ENCODE measurements at regions not wholly inside any gene's neighbourhood (a gene's known extent, or its start where the extent isn't known, plus 50 kb on each side); places are given as distances from the start of the nearest gene placed in this dataset.

GRCh38 chr1:228873709-228874108 is 138.4 kb downstream of the RHOU start:
- no peak overlapping the region for H3K4me2 ChIP-seq (ENCODE audit: insufficient read depth, low read length)
- no peaks in the 10 kb centered on the region for H3K36me3 ChIP-seq (ENCODE audit: insufficient read depth, low read length)
- no peaks in the 10 kb centered on the region for H3K4me1 ChIP-seq (ENCODE audit: insufficient read depth, low read length)
- H3K9me3 ChIP-seq (ENCODE audit: low read depth, low read length), result no peaks in the 10 kb centered on the region
- no peak overlapping the region for H3K27ac ChIP-seq (ENCODE audit: low read depth, low read length)
- no peaks in the 10 kb centered on the region for H3K79me2 ChIP-seq (ENCODE audit: insufficient read depth, low read length)
- no peak overlapping the region for H2AFZ ChIP-seq (ENCODE audit: low read length)
- H3K27me3 ChIP-seq (ENCODE audit: insufficient read depth, low read length), result peaks cover 3% of the 10 kb centered on the region
- no peak overlapping the region for H3K4me3 ChIP-seq (ENCODE audit: insufficient read depth, low read length)
- no peak for TF ChIP-seq CTCF (IDR thresholded peaks at IDR 0.05; ENCODE audit: extremely low read depth, low read depth, low read length)
- no peaks in the 10 kb centered on the region for H4K20me1 ChIP-seq (ENCODE audit: insufficient read depth, low read length)
- DNase-seq (ENCODE audit: insufficient read length, low spot score, missing footprints), result no peak

DNA sequence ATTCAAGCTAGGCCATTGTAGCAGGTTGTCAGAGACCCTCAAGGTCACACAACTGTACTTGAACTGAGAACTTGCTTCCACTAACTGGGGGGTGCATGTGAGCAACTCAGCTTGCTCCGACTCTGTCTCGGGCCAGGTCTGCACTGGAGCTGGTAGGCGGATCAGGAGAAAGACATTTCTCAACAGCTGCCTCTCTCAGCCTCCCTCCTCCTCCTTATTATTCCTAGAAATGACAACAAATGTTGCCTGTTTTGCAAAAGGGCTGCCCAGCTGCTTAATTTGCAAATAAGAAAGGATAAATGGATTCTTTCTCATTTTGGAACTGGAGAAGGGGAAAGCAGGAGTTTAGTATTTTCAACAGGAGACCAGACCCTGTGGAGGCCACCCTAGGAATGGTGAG is 140.5 kb downstream of the RHOU start:
- no peak for TF ChIP-seq CTCF (IDR thresholded peaks at IDR 0.05; ENCODE audit: extremely low read depth, low read depth, low read length)
- Histone ChIP-seq H3K9me3 (ENCODE audit: low read depth, low read length) (no peaks in the 10 kb centered on the region), H3K4me1 (ENCODE audit: insufficient read depth, low read length) (no peaks in the 10 kb centered on the region), H3K4me2 (ENCODE audit: insufficient read depth, low read length) (no peak overlapping the region), H3K4me3 (ENCODE audit: insufficient read depth, low read length) (no peak overlapping the region), H4K20me1 (ENCODE audit: insufficient read depth, low read length) (no peaks in the 10 kb centered on the region), H3K27ac (ENCODE audit: low read depth, low read length) (no peak overlapping the region), H3K27me3 (ENCODE audit: insufficient read depth, low read length) (no peaks in the 10 kb centered on the region), H2AFZ (ENCODE audit: low read length) (no peak overlapping the region), H3K79me2 (ENCODE audit: insufficient read depth, low read length) (no peaks in the 10 kb centered on the region), H3K36me3 (ENCODE audit: insufficient read depth, low read length) (no peaks in the 10 kb centered on the region)
- DNase-seq (ENCODE audit: insufficient read length, low spot score, missing footprints), result no peak

GRCh38 chr1:228876187-228876586 is 140.9 kb downstream of the RHOU start:
- no peak for TF ChIP-seq CTCF (IDR thresholded peaks at IDR 0.05; ENCODE audit: extremely low read depth, low read depth, low read length)

GRCh38 chr1:228879164-228879563 is 143.9 kb downstream of the RHOU start:
- Histone ChIP-seq H3K27me3 (ENCODE audit: insufficient read depth, low read length) (no peaks in the 10 kb centered on the region), H3K4me2 (ENCODE audit: insufficient read depth, low read length) (no peak overlapping the region), H2AFZ (ENCODE audit: low read length) (no peak overlapping the region), H3K79me2 (ENCODE audit: insufficient read depth, low read length) (no peaks in the 10 kb centered on the region), H3K9me3 (ENCODE audit: low read depth, low read length) (no peaks in the 10 kb centered on the region), H3K27ac (ENCODE audit: low read depth, low read length) (no peak overlapping the region), H4K20me1 (ENCODE audit: insufficient read depth, low read length) (no peaks in the 10 kb centered on the region), H3K36me3 (ENCODE audit: insufficient read depth, low read length) (no peaks in the 10 kb centered on the region), H3K4me1 (ENCODE audit: insufficient read depth, low read length) (no peaks in the 10 kb centered on the region), H3K4me3 (ENCODE audit: insufficient read depth, low read length) (no peak overlapping the region)
- TF ChIP-seq CTCF (IDR thresholded peaks at IDR 0.05; ENCODE audit: extremely low read depth, low read depth, low read length), result no peak
- no peak for DNase-seq (ENCODE audit: insufficient read length, low spot score, missing footprints)

More at GRCh38 chr1:228876187-228876586, 140.9 kb downstream of the RHOU start:
- H2AFZ ChIP-seq (ENCODE audit: low read length), result no peak overlapping the region
- H4K20me1 ChIP-seq (ENCODE audit: insufficient read depth, low read length), result no peaks in the 10 kb centered on the region
- H3K4me1 ChIP-seq (ENCODE audit: insufficient read depth, low read length), result no peaks in the 10 kb centered on the region
- no peak overlapping the region for H3K27ac ChIP-seq (ENCODE audit: low read depth, low read length)
- peak; percentile 44 for DNase-seq (ENCODE audit: insufficient read length, low spot score, missing footprints)
- H3K9me3 ChIP-seq (ENCODE audit: low read depth, low read length), result no peaks in the 10 kb centered on the region
- no peaks in the 10 kb centered on the region for H3K36me3 ChIP-seq (ENCODE audit: insufficient read depth, low read length)
- no peaks in the 10 kb centered on the region for H3K79me2 ChIP-seq (ENCODE audit: insufficient read depth, low read length)
- no peak overlapping the region for H3K4me3 ChIP-seq (ENCODE audit: insufficient read depth, low read length)
- no peak overlapping the region for H3K4me2 ChIP-seq (ENCODE audit: insufficient read depth, low read length)
- H3K27me3 ChIP-seq (ENCODE audit: insufficient read depth, low read length), result no peaks in the 10 kb centered on the region
